ENCODE measurements at regions not wholly inside any gene's neighbourhood (a gene's known extent, or its start where the extent isn't known, plus 50 kb on each side); places are given as distances from the start of the nearest gene placed in this dataset.

DNA sequence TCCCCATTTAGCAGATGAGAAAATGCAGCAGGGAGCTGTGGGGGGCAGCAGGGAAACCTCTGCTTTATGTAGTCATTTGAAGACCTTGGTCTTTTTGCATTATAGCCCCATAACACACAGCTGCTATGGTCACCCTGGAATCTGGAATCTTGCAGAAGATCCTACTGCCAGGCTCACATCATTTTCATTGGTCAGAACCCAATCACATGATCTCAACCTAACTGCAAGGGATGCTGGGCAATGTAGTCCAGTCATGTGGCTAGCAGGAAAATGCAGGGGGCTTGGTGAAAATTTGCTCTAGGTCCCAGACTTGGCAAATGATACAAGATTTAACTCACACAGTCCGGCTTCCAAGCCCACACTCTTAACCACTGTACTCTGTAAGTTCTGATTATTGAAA lies 1028.7 kb downstream of the AACS start:
- Histone ChIP-seq H3K9ac (ENCODE audit: low read length) (no peak overlapping the region), H3K4me2 (ENCODE audit: low read length) (no peak overlapping the region), H2AFZ (ENCODE audit: low read length) (no peak overlapping the region), H3K9me3 (ENCODE audit: low read length) (no peaks in the 10 kb centered on the region), H4K20me1 (ENCODE audit: insufficient read depth, low read length) (no peaks in the 10 kb centered on the region), H3F3A (ENCODE audit: insufficient read depth, low read length) (no peaks in the 10 kb centered on the region), H3K27me3 (ENCODE audit: insufficient read depth, low read length) (no peaks in the 10 kb centered on the region), H3K4me1 (ENCODE audit: insufficient read depth, low read length, severe bottlenecking) (no peaks in the 10 kb centered on the region), H3K79me2 (ENCODE audit: insufficient read depth, low read length) (no peaks in the 10 kb centered on the region), H3K27ac (ENCODE audit: low read depth, low read length, poor library complexity, severe bottlenecking) (no peak overlapping the region), H3K9me2 (ENCODE audit: low read depth, low read length) (no peaks in the 10 kb centered on the region), H3K4me3 (ENCODE audit: low read depth, low read length, poor library complexity, severe bottlenecking) (no peak overlapping the region), H3K36me3 (ENCODE audit: insufficient read depth, low read length) (no peaks in the 10 kb centered on the region)
- no peak for TF ChIP-seq CTCF (IDR thresholded peaks at IDR 0.05; ENCODE audit: low read length)
- TF ChIP-seq EZH2 (IDR thresholded peaks at IDR 0.05; ENCODE audit: borderline replicate concordance, low read length) = no peak

DNA sequence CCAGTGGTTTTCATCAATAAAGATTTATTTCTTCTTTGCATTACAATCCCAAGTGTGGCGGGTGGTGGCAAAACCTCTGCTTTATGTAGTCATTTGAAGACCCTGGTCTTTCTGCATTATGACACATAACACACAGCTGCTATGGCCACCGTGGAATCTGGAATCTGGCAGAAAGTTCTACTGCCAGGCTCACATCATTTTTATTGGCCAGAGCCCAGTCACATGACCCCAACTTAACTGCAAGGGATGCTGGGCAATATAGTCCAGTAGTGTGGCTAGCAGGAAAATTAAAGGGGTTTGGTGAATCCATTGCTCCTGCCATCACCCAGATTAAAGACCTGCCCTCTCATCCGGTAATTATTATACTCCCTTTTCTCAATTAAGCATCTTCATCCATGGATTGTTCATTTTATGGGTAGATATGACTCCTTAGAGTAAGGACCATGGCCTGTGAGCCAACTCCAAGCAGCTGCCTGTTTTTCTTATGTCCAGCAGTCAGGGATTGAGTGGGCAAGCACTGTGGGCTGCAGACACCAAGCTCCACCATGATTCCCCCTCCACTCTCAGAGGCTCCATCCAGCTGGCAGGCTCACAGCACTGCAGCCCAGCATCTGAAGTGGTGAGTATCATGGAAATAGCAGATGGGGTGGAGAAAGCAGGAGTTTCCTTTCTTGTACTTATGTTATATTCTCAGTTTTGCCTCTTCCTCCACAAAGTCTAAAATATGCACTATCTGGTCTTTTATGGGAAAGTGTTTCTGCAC lies 1030.7 kb downstream of the AACS start:
- H2AFZ ChIP-seq (ENCODE audit: low read length) = no peak overlapping the region

GRCh38 chr12:126106706-126107105 lies 1041.5 kb downstream of the AACS start:
- Histone ChIP-seq H3K4me1 (ENCODE audit: insufficient read depth, low read length, severe bottlenecking) (no peaks in the 10 kb centered on the region), H3F3A (ENCODE audit: insufficient read depth, low read length) (no peaks in the 10 kb centered on the region), H3K79me2 (ENCODE audit: insufficient read depth, low read length) (no peaks in the 10 kb centered on the region), H3K9me2 (ENCODE audit: low read depth, low read length) (no peaks in the 10 kb centered on the region), H2AFZ (ENCODE audit: low read length) (no peak overlapping the region), H3K4me2 (ENCODE audit: low read length) (no peak overlapping the region), H3K9ac (ENCODE audit: low read length) (no peak overlapping the region), H3K9me3 (ENCODE audit: low read length) (no peaks in the 10 kb centered on the region), H3K4me3 (ENCODE audit: low read depth, low read length, poor library complexity, severe bottlenecking) (no peak overlapping the region), H3K36me3 (ENCODE audit: insufficient read depth, low read length) (no peaks in the 10 kb centered on the region), H3K27ac (ENCODE audit: low read depth, low read length, poor library complexity, severe bottlenecking) (no peak overlapping the region), H4K20me1 (ENCODE audit: insufficient read depth, low read length) (no peaks in the 10 kb centered on the region), H3K27me3 (ENCODE audit: insufficient read depth, low read length) (no peaks in the 10 kb centered on the region)
- TF ChIP-seq EZH2 (IDR thresholded peaks at IDR 0.05; ENCODE audit: borderline replicate concordance, low read length) (no peak), CTCF (IDR thresholded peaks at IDR 0.05; ENCODE audit: low read length) (no peak)

More for the DNA sequence above, 1030.7 kb downstream of the AACS start:
- no peaks in the 10 kb centered on the region for H3K9me2 ChIP-seq (ENCODE audit: low read depth, low read length)
- H3K79me2 ChIP-seq (ENCODE audit: insufficient read depth, low read length) = no peaks in the 10 kb centered on the region
- no peaks in the 10 kb centered on the region for H3K4me1 ChIP-seq (ENCODE audit: insufficient read depth, low read length, severe bottlenecking)
- no peak overlapping the region for H3K27ac ChIP-seq (ENCODE audit: low read depth, low read length, poor library complexity, severe bottlenecking)
- TF ChIP-seq EZH2 (IDR thresholded peaks at IDR 0.05; ENCODE audit: borderline replicate concordance, low read length) (no peak), CTCF (IDR thresholded peaks at IDR 0.05; ENCODE audit: low read length) (no peak)
- H3K27me3 ChIP-seq (ENCODE audit: insufficient read depth, low read length) = no peaks in the 10 kb centered on the region
- no peak overlapping the region for H3K4me3 ChIP-seq (ENCODE audit: low read depth, low read length, poor library complexity, severe bottlenecking)
- H4K20me1 ChIP-seq (ENCODE audit: insufficient read depth, low read length) = no peaks in the 10 kb centered on the region
- no peaks in the 10 kb centered on the region for H3K36me3 ChIP-seq (ENCODE audit: insufficient read depth, low read length)
- H3F3A ChIP-seq (ENCODE audit: insufficient read depth, low read length) = no peaks in the 10 kb centered on the region
- no peak overlapping the region for H3K9ac ChIP-seq (ENCODE audit: low read length)
- no peak overlapping the region for H3K4me2 ChIP-seq (ENCODE audit: low read length)
- H3K9me3 ChIP-seq (ENCODE audit: low read length) = no peaks in the 10 kb centered on the region
